A673 (cell line): ENCODE measurements at regions not wholly inside any gene's neighbourhood (a gene's known extent, or its start where the extent isn't known, plus 50 kb on each side); places are given as distances from the start of the nearest gene placed in this dataset.

ENCODE experiments used
- EZH2 ChIP-seq: fragments of 200-600 bp; sonication (generic); IDR thresholded peaks from 2 replicates; pipeline ENCODE4 v1.6.1; 2017; ENCODE audit warnings: borderline replicate concordance, low read depth, mild to moderate bottlenecking, mixed read lengths, antibody characterized with exemption, low read length; ENCODE audit not compliant: poor library complexity, severe bottlenecking
- TF ChIP-seq, protein P1 (sequence below): fragments of 300-800, 200-600 bp; sonication (generic); conservative IDR thresholded peaks from 2 replicates; pipeline ENCODE4 v1.5.1; 2017; ENCODE audit warnings: low read depth, mild to moderate bottlenecking, antibody characterized with exemption, low read length, moderate library complexity, mixed read lengths

DNA sequence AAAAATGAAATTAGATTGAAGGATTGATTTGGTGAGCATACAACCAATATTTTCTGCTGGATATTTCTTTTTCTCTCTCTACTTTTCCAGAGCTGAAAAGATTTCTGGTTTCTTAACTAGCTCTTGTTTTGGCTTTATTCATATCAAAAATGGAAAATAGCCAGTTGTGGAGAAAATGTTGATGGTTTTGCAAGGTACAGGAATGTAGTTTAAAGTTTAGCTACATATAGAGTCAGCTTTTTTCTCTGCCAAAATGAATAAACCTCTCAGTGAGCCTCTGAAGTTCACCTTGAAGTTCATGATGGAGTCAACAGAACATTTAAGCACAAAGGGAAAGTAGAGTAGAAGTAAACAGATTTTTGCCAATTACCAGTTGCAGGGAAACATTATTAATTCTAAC lies 720.5 kb upstream of the ALCAM start:
- TF ChIP-seq, protein P1, sequence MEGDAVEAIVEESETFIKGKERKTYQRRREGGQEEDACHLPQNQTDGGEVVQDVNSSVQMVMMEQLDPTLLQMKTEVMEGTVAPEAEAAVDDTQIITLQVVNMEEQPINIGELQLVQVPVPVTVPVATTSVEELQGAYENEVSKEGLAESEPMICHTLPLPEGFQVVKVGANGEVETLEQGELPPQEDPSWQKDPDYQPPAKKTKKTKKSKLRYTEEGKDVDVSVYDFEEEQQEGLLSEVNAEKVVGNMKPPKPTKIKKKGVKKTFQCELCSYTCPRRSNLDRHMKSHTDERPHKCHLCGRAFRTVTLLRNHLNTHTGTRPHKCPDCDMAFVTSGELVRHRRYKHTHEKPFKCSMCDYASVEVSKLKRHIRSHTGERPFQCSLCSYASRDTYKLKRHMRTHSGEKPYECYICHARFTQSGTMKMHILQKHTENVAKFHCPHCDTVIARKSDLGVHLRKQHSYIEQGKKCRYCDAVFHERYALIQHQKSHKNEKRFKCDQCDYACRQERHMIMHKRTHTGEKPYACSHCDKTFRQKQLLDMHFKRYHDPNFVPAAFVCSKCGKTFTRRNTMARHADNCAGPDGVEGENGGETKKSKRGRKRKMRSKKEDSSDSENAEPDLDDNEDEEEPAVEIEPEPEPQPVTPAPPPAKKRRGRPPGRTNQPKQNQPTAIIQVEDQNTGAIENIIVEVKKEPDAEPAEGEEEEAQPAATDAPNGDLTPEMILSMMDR, result no peak
- TF ChIP-seq EZH2, result no peak
